HepG2 (cell line): ENCODE measurements at regions not wholly inside any gene's neighbourhood (a gene's known extent, or its start where the extent isn't known, plus 50 kb on each side); places are given as distances from the start of the nearest gene placed in this dataset.

Experiments
- ESRRA ChIP-seq: sonication (generic); formaldehyde crosslinking; IDR thresholded peaks from 2 replicates; pipeline ENCODE4 v1.5.1; 2020; ENCODE audit warnings: mild to moderate bottlenecking, low read depth, missing genetic modification reagents
- NR1H2 ChIP-seq: sonication (generic); formaldehyde crosslinking; IDR thresholded peaks from 2 replicates; pipeline ENCODE4 v1.8.1; 2022; ENCODE audit warnings: low read depth, missing genetic modification reagents, borderline replicate concordance
- POLR2AphosphoS5 ChIP-seq: IDR thresholded peaks from 2 replicates; pipeline ENCODE4 v1.6.1; 2012; ENCODE audit warnings: low read depth, low read length
- SP140L ChIP-seq: sonication (generic); formaldehyde crosslinking; IDR thresholded peaks from 2 replicates; pipeline ENCODE4 v1.4.0; 2020; ENCODE audit warnings: missing genetic modification reagents, borderline replicate concordance
- SRF ChIP-seq: IDR thresholded peaks from 2 replicates; pipeline ENCODE4 v1.6.1; 2011; ENCODE audit warnings: mild to moderate bottlenecking, low read depth, low read length, moderate library complexity
- ZNF10 ChIP-seq: sonication (generic); formaldehyde crosslinking; IDR thresholded peaks from 2 replicates; pipeline ENCODE4 v1.4.0; 2020; ENCODE audit warnings: mild to moderate bottlenecking, low read depth, missing genetic modification reagents, borderline replicate concordance
- ZNF33B ChIP-seq: sonication (generic); formaldehyde crosslinking; IDR thresholded peaks from 2 replicates; pipeline ENCODE4 v1.5.1; 2020; ENCODE audit warnings: mild to moderate bottlenecking, missing genetic modification reagents
- ZNF546 ChIP-seq: sonication (generic); formaldehyde crosslinking; conservative IDR thresholded peaks from 2 replicates; pipeline ENCODE4 v1.8.1; 2023; ENCODE audit warnings: mild to moderate bottlenecking, missing genetic modification reagents
- ZNF567 ChIP-seq: sonication (generic); formaldehyde crosslinking; IDR thresholded peaks from 2 replicates; pipeline ENCODE4 v1.8.1; 2023; ENCODE audit warnings: mild to moderate bottlenecking, missing genetic modification reagents, borderline replicate concordance
- ZXDC ChIP-seq: sonication (generic); formaldehyde crosslinking; IDR thresholded peaks from 2 replicates; pipeline ENCODE4 v1.5.0; 2020; ENCODE audit warnings: mild to moderate bottlenecking, missing genetic modification reagents
- TF ChIP-seq, protein P1 (sequence below): conservative IDR thresholded peaks from 2 replicates; pipeline ENCODE4 v1.6.1; 2018; ENCODE audit warnings: missing genetic modification reagents
- TF ChIP-seq, protein P2 (sequence below): sonication (generic); formaldehyde crosslinking; IDR thresholded peaks from 2 replicates; pipeline ENCODE4 v1.5.0; 2020; ENCODE audit warnings: mild to moderate bottlenecking, missing genetic modification reagents, moderate library complexity
- TF ChIP-seq, protein P3 (sequence below): sonication (generic); formaldehyde crosslinking; IDR thresholded peaks from 2 replicates; pipeline ENCODE4 v1.4.0; 2020; ENCODE audit warnings: missing genetic modification reagents

GRCh38 chr13:109372666-109373065, 413.7 kb downstream of the IRS2 start:
- TF ChIP-seq, protein P1, sequence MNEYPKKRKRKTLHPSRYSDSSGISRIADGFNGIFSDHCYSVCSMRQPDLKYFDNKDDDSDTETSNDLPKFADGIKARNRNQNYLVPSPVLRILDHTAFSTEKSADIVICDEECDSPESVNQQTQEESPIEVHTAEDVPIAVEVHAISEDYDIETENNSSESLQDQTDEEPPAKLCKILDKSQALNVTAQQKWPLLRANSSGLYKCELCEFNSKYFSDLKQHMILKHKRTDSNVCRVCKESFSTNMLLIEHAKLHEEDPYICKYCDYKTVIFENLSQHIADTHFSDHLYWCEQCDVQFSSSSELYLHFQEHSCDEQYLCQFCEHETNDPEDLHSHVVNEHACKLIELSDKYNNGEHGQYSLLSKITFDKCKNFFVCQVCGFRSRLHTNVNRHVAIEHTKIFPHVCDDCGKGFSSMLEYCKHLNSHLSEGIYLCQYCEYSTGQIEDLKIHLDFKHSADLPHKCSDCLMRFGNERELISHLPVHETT, result no peak
- TF ChIP-seq ZNF33B (CRISPR knock-in tag) (no peak), ZXDC (CRISPR knock-in tag) (no peak), ESRRA (no peak), SP140L (CRISPR knock-in tag) (no peak), SRF (no peak), ZNF546 (no peak), POLR2AphosphoS5 (no peak), ZNF567 (no peak), NR1H2 (CRISPR knock-in tag) (no peak), ZNF10 (CRISPR knock-in tag) (no peak)
- TF ChIP-seq, protein P2, sequence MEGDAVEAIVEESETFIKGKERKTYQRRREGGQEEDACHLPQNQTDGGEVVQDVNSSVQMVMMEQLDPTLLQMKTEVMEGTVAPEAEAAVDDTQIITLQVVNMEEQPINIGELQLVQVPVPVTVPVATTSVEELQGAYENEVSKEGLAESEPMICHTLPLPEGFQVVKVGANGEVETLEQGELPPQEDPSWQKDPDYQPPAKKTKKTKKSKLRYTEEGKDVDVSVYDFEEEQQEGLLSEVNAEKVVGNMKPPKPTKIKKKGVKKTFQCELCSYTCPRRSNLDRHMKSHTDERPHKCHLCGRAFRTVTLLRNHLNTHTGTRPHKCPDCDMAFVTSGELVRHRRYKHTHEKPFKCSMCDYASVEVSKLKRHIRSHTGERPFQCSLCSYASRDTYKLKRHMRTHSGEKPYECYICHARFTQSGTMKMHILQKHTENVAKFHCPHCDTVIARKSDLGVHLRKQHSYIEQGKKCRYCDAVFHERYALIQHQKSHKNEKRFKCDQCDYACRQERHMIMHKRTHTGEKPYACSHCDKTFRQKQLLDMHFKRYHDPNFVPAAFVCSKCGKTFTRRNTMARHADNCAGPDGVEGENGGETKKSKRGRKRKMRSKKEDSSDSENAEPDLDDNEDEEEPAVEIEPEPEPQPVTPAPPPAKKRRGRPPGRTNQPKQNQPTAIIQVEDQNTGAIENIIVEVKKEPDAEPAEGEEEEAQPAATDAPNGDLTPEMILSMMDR (CRISPR knock-in tag), result no peak
- TF ChIP-seq, protein P3, sequence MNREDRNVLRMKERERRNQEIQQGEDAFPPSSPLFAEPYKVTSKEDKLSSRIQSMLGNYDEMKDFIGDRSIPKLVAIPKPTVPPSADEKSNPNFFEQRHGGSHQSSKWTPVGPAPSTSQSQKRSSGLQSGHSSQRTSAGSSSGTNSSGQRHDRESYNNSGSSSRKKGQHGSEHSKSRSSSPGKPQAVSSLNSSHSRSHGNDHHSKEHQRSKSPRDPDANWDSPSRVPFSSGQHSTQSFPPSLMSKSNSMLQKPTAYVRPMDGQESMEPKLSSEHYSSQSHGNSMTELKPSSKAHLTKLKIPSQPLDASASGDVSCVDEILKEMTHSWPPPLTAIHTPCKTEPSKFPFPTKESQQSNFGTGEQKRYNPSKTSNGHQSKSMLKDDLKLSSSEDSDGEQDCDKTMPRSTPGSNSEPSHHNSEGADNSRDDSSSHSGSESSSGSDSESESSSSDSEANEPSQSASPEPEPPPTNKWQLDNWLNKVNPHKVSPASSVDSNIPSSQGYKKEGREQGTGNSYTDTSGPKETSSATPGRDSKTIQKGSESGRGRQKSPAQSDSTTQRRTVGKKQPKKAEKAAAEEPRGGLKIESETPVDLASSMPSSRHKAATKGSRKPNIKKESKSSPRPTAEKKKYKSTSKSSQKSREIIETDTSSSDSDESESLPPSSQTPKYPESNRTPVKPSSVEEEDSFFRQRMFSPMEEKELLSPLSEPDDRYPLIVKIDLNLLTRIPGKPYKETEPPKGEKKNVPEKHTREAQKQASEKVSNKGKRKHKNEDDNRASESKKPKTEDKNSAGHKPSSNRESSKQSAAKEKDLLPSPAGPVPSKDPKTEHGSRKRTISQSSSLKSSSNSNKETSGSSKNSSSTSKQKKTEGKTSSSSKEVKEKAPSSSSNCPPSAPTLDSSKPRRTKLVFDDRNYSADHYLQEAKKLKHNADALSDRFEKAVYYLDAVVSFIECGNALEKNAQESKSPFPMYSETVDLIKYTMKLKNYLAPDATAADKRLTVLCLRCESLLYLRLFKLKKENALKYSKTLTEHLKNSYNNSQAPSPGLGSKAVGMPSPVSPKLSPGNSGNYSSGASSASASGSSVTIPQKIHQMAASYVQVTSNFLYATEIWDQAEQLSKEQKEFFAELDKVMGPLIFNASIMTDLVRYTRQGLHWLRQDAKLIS, result no peak
